Activated T-cell treated with anti-CD3 and anti-CD28 coated beads, Interleukin-2, amount 50 U/mL, for 24 hours (primary cell): ENCODE measurements at regions not wholly inside any gene's neighbourhood (a gene's known extent, or its start where the extent isn't known, plus 50 kb on each side); places are given as distances from the start of the nearest gene placed in this dataset.
"Not testable (repeated sequence)": the region's sequence is repeated elsewhere in the genome, so short reads cannot be mapped to it uniquely, and the experiment has no call there.

Source experiments
- DNase-seq: peaks from one replicate; pipeline ENCODE4 v3.0.0-alpha.2; 2020
- H3K27ac Mint-ChIP-seq: 2 replicates; pipeline ENCODE4 v1.8.0; 2020; ENCODE audit warnings: mild to moderate bottlenecking, mixed read lengths
- H3K27me3 Mint-ChIP-seq: 2 replicates; pipeline ENCODE4 v1.8.0; 2020; ENCODE audit warnings: mixed read lengths
- H3K36me3 Mint-ChIP-seq: 2 replicates; pipeline ENCODE4 v1.8.0; 2020; ENCODE audit warnings: low read depth, mixed read lengths
- H3K4me1 Mint-ChIP-seq: 2 replicates; pipeline ENCODE4 v1.8.0; 2020; ENCODE audit warnings: low read depth, mixed read lengths
- H3K4me3 Mint-ChIP-seq: 2 replicates; pipeline ENCODE4 v1.8.0; 2020; ENCODE audit warnings: mild to moderate bottlenecking, moderate library complexity, mixed read lengths
- H3K9me3 Mint-ChIP-seq: 2 replicates; pipeline ENCODE4 v1.8.0; 2020; ENCODE audit warnings: mixed read lengths

DNA sequence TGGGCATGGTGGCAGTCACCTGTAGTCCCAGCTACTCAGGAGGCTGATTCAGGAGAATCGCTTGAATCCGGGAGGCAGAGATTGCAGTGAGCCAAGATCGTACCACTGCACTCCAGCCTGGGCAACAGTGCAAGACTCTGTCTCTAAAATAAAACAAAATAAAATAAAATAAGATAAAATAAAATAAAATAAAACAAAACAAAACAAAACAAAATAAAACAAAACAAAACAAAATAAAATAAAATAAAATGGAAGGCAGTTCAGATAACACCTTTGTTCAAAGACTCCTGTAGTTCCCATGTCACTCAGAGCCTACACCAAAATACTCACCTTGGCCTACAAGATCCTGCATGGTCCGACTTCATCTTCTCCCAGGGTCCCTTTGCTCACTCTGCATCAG is 61.3 kb downstream of the SYF2 start:
- not testable (repeated sequence) for H3K36me3 Mint-ChIP-seq, H3K27me3 Mint-ChIP-seq, H3K27ac Mint-ChIP-seq, H3K4me3 Mint-ChIP-seq, H3K4me1 Mint-ChIP-seq, DNase-seq, H3K9me3 Mint-ChIP-seq

DNA sequence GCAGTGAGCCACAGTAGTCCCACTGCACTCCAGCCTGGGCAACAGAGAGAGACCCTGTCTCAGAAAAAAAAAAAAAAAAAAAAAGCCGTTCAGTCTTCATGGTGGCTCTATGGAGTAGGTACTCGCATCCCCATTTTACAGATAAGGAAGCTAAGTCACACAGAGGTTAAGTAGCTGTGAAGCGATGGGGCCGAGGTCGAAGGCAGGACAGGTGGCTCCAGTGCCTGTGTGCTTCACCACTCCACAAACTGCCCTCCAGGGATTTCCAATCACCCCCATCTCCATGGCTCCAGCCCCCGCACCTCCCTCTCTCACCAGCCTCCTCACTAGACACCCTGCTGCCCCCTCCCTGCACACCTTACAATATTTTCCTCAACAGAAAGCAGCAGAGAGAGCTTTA is 61.9 kb downstream of the SYF2 start:
- no peak for DNase-seq
- H3K4me3 Mint-ChIP-seq: no peak overlapping the region
- no peaks in the 10 kb centered on the region for H3K4me1 Mint-ChIP-seq
- H3K27ac Mint-ChIP-seq: no peak overlapping the region
- no peaks in the 10 kb centered on the region for H3K36me3 Mint-ChIP-seq
- no peaks in the 10 kb centered on the region for H3K27me3 Mint-ChIP-seq
- no peaks in the 10 kb centered on the region for H3K9me3 Mint-ChIP-seq

DNA sequence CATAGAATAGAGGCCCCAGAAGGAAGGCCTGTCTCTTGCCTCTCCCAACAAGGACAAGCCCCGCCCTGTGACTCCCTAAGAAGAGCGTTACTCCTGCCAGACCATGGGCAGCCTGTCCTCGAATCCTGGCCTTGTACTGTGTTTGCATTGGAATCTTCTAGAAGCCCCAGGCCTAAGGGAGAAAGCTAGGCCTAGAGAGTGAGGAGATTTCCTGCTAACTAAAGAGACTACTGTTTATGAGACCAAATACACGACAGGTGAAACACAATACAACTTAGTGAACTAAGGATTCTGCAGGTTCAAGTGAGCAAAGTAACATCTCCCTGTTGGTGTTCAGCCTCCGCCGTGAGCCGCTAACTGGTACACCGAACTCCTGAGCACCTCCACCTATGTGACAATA is 62.7 kb downstream of the SYF2 start:
- no peaks in the 10 kb centered on the region for H3K27me3 Mint-ChIP-seq

DNA sequence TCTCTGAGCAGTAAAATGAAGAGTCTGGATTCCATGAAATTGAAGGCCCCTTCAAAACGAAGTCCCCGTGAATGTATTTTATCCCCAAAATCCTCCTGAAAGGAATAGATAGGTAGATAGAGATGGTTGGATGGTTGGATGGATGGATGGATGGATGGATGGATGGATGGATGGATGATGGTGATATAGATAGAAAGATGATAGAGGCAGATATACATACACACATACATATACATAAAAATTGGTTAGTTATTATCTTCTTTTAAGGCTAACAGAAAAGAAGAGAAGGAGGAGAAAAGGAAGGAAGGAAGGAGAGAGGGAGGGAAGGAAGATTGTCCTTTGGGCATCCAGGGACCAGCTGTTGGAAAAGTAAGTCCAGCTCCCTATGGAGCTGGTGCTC is 63.1 kb downstream of the SYF2 start:
- Mint-ChIP-seq H3K27ac (no peak overlapping the region), H3K36me3 (no peaks in the 10 kb centered on the region), H3K27me3 (no peaks in the 10 kb centered on the region), H3K4me1 (no peaks in the 10 kb centered on the region), H3K4me3 (no peak overlapping the region), H3K9me3 (no peaks in the 10 kb centered on the region)
- no peak for DNase-seq

More for the DNA sequence above, 62.7 kb downstream of the SYF2 start:
- H3K4me1 Mint-ChIP-seq: no peaks in the 10 kb centered on the region
- no peak overlapping the region for H3K4me3 Mint-ChIP-seq
- no peak overlapping the region for H3K27ac Mint-ChIP-seq
- no peaks in the 10 kb centered on the region for H3K36me3 Mint-ChIP-seq
- no peaks in the 10 kb centered on the region for H3K9me3 Mint-ChIP-seq
- DNase-seq: no peak

DNA sequence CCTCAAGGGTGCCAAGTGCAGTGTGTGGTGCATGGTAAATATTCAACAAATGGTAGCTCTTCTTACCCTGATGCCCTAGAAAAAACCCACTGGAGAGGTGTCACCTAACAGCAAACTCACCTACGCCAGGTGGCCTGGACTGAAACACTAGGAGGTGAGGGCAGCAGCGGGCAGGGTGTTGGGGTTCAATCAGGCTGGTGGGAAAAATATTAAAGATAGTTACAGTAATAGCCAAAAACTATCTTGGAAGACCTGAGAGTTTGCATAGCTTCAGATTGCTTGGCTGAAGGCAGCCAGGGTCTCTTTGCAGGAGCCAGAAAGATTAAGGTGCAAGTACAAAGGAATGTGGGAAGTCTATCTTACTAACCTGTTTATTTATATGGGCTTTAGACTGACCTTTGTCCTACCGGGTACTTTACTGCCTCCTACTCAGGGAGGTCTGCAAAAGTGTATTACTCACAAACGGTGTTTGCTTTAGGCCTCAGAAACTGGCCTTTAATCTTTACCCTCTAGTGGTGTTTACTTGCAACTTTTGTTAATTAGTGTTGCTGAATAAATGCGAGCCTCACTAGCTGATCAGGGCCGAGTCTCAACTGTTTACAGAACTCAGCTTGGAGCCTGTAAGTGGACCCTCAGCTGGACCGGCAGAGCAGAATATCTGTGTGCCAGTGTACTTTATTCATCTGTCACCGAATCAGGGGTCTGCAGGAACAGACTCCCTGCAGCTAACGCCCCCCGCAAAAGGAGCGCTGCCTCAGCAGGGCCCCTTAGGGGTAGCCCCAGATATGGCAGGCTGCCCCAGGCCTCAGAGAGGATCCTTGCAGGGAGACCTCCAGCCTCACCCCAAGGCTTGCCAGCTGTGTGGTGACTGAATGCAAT is 63.9 kb downstream of the SYF2 start:
- Mint-ChIP-seq H3K27me3 (no peaks in the 10 kb centered on the region), H3K4me1 (no peaks in the 10 kb centered on the region), H3K27ac (no peak overlapping the region), H3K9me3 (no peaks in the 10 kb centered on the region), H3K4me3 (no peak overlapping the region), H3K36me3 (no peaks in the 10 kb centered on the region)
- DNase-seq: no peak

DNA sequence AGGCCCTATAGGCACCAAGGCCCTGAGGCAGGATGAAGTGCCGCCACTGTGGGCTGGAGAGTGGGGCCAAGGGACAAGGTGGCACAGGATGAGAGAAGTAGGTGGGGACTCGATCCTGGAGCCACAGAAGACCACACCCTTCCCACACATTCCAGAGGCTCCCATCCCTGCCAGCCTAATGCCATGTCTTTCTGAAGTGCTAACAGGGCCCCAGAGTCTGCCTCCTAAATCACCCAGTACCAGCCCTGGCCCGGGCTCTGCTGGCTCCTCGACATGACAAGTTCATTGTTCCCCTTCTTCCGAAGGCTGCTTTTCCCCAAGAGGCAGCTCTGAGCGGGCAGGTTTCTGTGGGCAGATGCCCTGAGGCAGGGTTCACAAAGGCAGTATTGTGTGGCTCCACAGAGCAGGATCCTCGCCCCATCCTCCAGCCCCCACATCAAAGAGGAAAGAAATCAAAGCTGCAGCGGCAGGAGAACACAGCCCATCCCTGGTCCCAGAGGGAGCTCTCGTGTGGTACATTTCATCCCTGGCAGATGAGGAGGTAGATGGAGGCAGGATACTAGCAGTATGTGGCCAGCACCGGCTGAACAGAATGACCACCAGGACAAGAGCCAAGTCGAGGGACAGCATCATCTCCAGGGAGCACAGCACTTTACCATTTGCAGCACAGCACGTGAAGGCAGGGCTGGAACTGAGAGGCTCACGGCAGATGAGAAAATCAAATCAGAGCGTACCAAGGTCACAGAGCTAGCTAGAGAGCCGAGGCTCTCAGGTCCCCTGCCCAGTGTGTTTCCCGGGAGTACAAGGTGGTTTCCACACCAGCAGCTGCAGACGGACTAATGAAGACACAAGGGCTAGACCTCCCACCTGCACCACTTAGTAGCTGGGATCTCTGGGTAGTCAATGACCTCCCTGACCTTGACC is 64.8 kb downstream of the SYF2 start:
- H3K9me3 Mint-ChIP-seq: no peaks in the 10 kb centered on the region
- H3K4me1 Mint-ChIP-seq: no peaks in the 10 kb centered on the region
- no peak for DNase-seq
- H3K27me3 Mint-ChIP-seq: no peaks in the 10 kb centered on the region
- H3K27ac Mint-ChIP-seq: no peak overlapping the region
- H3K4me3 Mint-ChIP-seq: no peak overlapping the region
- no peaks in the 10 kb centered on the region for H3K36me3 Mint-ChIP-seq

DNA sequence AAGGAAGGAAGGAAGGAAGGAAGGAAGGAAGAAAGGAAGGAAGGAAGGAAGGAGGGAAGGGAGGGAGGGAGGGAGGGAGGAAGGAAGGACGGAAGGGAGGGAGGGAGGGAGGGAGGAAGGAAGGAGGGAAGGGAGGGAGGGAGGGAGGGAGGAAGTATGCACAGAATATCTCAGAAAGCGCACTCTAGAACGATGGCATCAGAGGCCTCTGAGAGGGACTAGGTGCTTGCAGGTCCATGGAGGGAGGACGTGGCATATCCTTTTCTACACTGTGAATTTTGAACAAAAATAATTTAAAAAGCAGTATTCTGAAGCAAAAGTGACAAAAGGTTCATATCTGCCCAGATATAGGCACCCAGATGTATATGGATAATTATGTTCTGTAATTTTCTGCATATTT is 65.5 kb downstream of the SYF2 start:
- H3K9me3 Mint-ChIP-seq: no peaks in the 10 kb centered on the region
- H3K27ac Mint-ChIP-seq: no peak overlapping the region
- no peaks in the 10 kb centered on the region for H3K27me3 Mint-ChIP-seq
- no peaks in the 10 kb centered on the region for H3K36me3 Mint-ChIP-seq
- no peaks in the 10 kb centered on the region for H3K4me1 Mint-ChIP-seq
- H3K4me3 Mint-ChIP-seq: no peak overlapping the region
- DNase-seq: no peak

DNA sequence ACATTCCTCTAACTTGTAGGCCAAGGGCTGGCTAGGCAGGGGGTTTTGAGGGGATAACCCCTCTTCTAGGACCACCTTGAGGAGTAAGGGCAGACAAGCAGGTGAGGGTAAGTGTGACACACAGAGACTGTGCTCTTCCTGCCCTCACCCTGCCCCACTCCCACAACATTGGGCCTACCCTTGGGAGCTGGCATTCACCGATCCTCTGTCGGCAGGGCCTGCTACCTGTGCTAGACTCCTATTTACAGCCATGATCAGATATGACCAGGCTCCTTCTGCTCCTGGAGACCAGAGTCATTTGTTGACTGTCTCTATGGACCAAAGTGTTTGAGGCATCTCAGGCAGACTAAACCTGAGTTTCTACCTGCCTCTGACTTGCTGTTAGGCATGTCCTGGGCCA is 68.3 kb downstream of the SYF2 start:
- Mint-ChIP-seq H3K4me1 (no peaks in the 10 kb centered on the region), H3K9me3 (no peaks in the 10 kb centered on the region), H3K36me3 (no peaks in the 10 kb centered on the region), H3K27ac (no peak overlapping the region), H3K4me3 (no peak overlapping the region), H3K27me3 (no peaks in the 10 kb centered on the region)
- no peak for DNase-seq

DNA sequence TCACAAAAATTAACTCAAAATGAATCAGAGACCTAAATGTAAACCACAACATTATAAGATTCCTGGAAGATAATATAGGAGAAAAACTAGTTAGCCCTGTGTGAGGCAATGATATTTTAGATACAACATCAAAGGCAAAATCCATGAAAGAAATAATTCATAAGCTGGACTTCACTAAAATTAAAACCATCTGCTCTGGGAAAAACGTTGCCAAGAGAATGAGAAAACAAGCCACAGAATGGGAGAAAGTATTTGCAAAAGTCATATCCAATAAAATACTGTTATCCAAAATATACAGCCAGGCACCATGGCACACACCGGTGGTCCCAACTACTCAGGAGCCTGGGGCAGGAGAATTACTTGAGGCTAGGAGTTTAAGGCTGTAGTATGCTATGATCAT is 70.3 kb downstream of the SYF2 start:
- H3K27me3 Mint-ChIP-seq: no peaks in the 10 kb centered on the region
- H3K27ac Mint-ChIP-seq: no peak overlapping the region
- H3K9me3 Mint-ChIP-seq: no peaks in the 10 kb centered on the region
- H3K4me1 Mint-ChIP-seq: no peaks in the 10 kb centered on the region
- no peaks in the 10 kb centered on the region for H3K36me3 Mint-ChIP-seq
- H3K4me3 Mint-ChIP-seq: no peak overlapping the region
- DNase-seq: no peak

DNA sequence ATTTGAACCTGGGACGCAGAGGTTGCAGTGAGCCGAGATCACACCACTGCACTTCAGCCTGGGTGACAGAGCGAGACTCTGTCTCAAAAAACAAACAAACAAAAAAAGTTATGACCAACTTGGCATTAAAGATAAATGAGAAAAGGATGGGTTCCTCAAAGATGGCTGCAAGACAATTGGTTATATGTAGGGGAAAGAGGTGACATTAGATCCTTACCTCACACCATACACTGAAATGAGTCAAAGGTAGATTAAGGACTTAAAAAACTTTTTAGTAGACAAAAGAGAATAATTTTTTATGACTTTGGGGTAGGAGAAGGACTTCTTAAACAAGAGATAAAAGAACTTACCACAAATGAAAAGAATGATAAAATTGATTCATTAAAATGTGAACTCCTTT is 74.5 kb downstream of the SYF2 start:
- Mint-ChIP-seq H3K4me1 (no peaks in the 10 kb centered on the region), H3K27me3 (peaks cover 13% of the 10 kb centered on the region), H3K36me3 (no peaks in the 10 kb centered on the region), H3K4me3 (no peak overlapping the region), H3K27ac (no peak overlapping the region), H3K9me3 (no peaks in the 10 kb centered on the region)
- DNase-seq: no peak

DNA sequence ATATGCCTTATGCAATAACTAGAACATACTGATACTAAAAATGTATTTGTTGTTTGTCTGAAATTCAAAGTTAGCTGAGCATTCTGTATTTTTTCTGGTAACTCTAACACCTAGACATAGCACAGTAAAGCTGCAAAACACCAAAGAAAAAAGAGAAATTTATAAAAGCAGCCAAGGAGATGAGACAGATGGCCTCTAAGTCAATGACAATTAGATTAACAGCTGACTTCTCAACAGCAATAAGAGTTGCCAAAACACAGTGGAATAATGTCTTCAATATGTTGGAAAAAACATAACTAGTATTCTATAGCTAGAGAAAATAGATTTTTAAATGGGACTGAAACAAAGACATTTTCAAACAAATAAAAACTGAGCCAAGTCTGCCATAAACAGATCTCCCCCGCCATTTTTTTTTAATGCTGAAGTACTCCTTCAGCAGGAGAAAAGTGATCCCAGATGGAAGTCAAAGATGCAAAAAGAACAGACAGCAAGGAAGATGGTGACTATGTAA is 81.3 kb downstream of the SYF2 start:
- DNase-seq: no peak
- Mint-ChIP-seq H3K27ac (no peak overlapping the region), H3K27me3 (peaks cover 31% of the 10 kb centered on the region), H3K4me3 (no peak overlapping the region), H3K9me3 (no peaks in the 10 kb centered on the region), H3K4me1 (peaks cover 4% of the 10 kb centered on the region), H3K36me3 (no peaks in the 10 kb centered on the region)

DNA sequence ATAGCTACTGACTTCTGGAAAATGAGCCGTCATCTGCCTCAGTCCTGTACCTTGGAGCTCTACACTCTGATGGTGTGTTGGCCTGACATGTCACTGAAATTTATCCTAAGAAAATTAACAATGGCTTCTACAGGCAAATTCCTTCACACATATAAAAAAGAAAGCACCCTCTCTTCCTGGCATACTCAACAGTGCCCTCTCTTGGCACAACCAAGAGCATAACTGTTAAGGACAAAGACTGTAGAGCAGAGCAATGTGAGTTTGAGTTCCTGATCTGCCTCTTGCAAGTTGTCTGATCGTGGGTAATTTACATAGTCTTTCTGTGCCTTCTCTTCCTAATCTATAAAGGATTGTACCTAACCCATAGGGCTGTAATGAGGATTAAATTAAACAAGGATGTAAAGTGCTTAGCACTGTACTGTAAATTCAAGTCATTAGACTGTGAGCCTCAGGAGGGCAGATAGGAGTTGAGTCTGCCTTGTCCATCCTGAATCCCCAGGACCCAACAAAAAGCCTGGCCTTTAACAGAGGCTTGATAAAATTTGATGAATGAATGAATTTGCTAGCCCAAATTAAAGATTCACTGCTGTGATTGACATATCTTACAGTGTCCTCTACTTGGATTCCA is 83.5 kb downstream of the SYF2 start:
- no peak for DNase-seq
- no peaks in the 10 kb centered on the region for H3K36me3 Mint-ChIP-seq
- H3K4me3 Mint-ChIP-seq: no peak overlapping the region
- no peaks in the 10 kb centered on the region for H3K9me3 Mint-ChIP-seq
- H3K27ac Mint-ChIP-seq: no peak overlapping the region
- peaks cover 4% of the 10 kb centered on the region for H3K4me1 Mint-ChIP-seq
- peaks cover 26% of the 10 kb centered on the region for H3K27me3 Mint-ChIP-seq

DNA sequence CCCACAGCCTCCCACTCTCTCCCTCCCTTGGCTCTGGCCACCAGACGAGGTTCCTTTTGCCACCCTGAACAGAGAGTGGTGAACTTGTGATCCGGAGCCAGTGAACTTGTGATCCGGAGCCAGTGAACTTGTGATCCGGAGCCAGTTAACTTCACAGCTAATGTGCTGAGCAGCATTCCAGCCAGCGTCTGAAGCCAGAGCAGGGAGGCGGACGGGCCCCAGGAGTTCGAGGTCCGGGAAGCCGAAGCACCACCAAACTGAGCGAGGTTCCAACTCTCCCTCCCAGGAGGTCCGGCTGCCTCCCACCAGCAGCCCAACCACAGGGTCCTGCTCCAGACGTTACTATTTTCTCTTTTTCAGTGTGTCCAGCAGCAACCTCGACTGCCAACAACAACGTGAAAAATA is 85.8 kb downstream of the SYF2 start:
- no peak overlapping the region for H3K27ac Mint-ChIP-seq
- peaks cover 4% of the 10 kb centered on the region for H3K4me1 Mint-ChIP-seq
- peaks cover 24% of the 10 kb centered on the region for H3K27me3 Mint-ChIP-seq
- H3K9me3 Mint-ChIP-seq: no peaks in the 10 kb centered on the region
- no peaks in the 10 kb centered on the region for H3K36me3 Mint-ChIP-seq
- DNase-seq: no peak
- no peak overlapping the region for H3K4me3 Mint-ChIP-seq

DNA sequence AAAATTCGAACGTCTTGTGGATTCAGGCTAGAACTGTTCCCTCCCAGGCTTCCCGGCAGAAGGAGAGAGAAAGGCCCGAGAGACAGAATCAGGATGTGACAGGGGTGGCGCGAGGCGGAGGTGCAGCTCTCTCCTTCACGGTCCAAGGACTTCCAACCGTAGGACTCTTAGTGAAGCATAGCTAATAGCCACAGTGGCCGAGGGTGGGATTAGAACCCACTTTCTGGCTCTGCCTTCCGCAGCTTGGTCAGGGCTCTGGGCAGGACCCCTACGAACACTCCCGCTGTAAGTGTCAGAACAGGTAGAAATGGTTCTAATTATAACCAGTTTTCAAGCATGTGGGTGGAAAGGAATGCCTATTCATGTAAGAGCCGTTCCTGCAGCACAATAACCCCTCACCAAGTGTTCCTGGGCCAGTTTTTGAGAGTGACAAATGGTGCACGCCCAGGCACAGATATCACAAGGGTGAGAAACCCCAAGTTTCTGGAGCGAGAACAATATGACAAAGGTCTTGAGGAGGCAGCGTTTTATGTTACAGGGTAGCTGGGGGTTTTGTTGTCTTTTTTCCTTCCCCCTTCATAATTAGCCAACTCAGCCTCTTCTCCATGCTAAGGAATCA is 86.4 kb downstream of the SYF2 start:
- Mint-ChIP-seq H3K36me3 (no peaks in the 10 kb centered on the region), H3K27ac (no peak overlapping the region), H3K4me1 (peaks cover 4% of the 10 kb centered on the region), H3K4me3 (no peak overlapping the region), H3K27me3 (peaks cover 24% of the 10 kb centered on the region), H3K9me3 (no peaks in the 10 kb centered on the region)
- no peak for DNase-seq
